H9 (cell line): ENCODE measurements at regions not wholly inside any gene's neighbourhood (a gene's known extent, or its start where the extent isn't known, plus 50 kb on each side); places are given as distances from the start of the nearest gene placed in this dataset.

Source experiments
- DNase-seq: peaks from one replicate; pipeline ENCODE4 v3.0.0-alpha.2; 2017
- H2AFZ ChIP-seq: one replicate; pipeline ENCODE4 v1.6.1; 2013; ENCODE audit warnings: mild to moderate bottlenecking, low read length, control low read depth, moderate library complexity
- H2AK5ac ChIP-seq: 2 replicates; pipeline ENCODE4 v1.6.1; 2013; ENCODE audit warnings: low read length, control low read depth, mixed read lengths; ENCODE audit not compliant: insufficient read length
- H2BK120ac ChIP-seq: one replicate; pipeline ENCODE4 v1.6.1; 2013; ENCODE audit warnings: low read depth, mild to moderate bottlenecking, low read length, control low read depth, inconsistent platforms; ENCODE audit not compliant: poor library complexity, severe bottlenecking
- H2BK12ac ChIP-seq: 2 replicates; pipeline ENCODE4 v1.6.1; 2013; ENCODE audit warnings: low read length, control low read depth, mixed read lengths, low read depth; ENCODE audit not compliant: insufficient read length
- H2BK15ac ChIP-seq: 2 replicates; pipeline ENCODE4 v1.6.1; 2013; ENCODE audit warnings: low read depth, low read length, control low read depth
- H2BK20ac ChIP-seq: one replicate; pipeline ENCODE4 v1.6.1; 2013; ENCODE audit warnings: low read depth, mild to moderate bottlenecking, low read length, control low read depth, inconsistent platforms; ENCODE audit not compliant: poor library complexity, severe bottlenecking
- H2BK5ac ChIP-seq: 2 replicates; pipeline ENCODE4 v1.6.1; 2013; ENCODE audit warnings: low read length, control low read depth, mixed read lengths; ENCODE audit not compliant: insufficient read length
- H3K14ac ChIP-seq: 2 replicates; pipeline ENCODE4 v1.6.1; 2013; ENCODE audit warnings: low read length, control low read depth; ENCODE audit not compliant: insufficient read depth
- H3K18ac ChIP-seq: 2 replicates; pipeline ENCODE4 v1.6.1; 2013; ENCODE audit warnings: low read depth, mild to moderate bottlenecking, mixed read lengths, low read length, control low read depth; ENCODE audit not compliant: insufficient read length
- H3K23ac ChIP-seq: 2 replicates; pipeline ENCODE4 v1.6.1; 2013; ENCODE audit warnings: low read length, control low read depth, mixed read lengths, low read depth; ENCODE audit not compliant: insufficient read length
- H3K23me2 ChIP-seq: 2 replicates; pipeline ENCODE4 v1.6.1; 2013; ENCODE audit warnings: low read depth, mild to moderate bottlenecking, mixed read lengths, low read length, control low read depth; ENCODE audit not compliant: insufficient read length, poor library complexity, severe bottlenecking
- H3K27ac ChIP-seq: 2 replicates; pipeline ENCODE4 v1.5.1; 2013; ENCODE audit warnings: low read length, control low read depth, mixed read lengths, low read depth; ENCODE audit not compliant: insufficient read length
- H3K27me3 ChIP-seq: 2 replicates; pipeline ENCODE4 v1.6.1; 2013; ENCODE audit warnings: low read length, control low read depth, inconsistent platforms; ENCODE audit not compliant: insufficient read depth
- H3K4ac ChIP-seq: 2 replicates; pipeline ENCODE4 v1.6.1; 2013; ENCODE audit warnings: low read depth, mild to moderate bottlenecking, control low read depth, inconsistent platforms, low read length, moderate library complexity
- H3K4me1 ChIP-seq: 2 replicates; pipeline ENCODE4 v1.6.1; 2013; ENCODE audit warnings: low read length, control low read depth, inconsistent platforms; ENCODE audit not compliant: insufficient read depth
- H3K4me2 ChIP-seq: 2 replicates; pipeline ENCODE4 v1.6.1; 2013; ENCODE audit warnings: low read length, control low read depth, mixed read lengths; ENCODE audit not compliant: insufficient read length, insufficient read depth
- H3K56ac ChIP-seq: 2 replicates; pipeline ENCODE4 v1.6.1; 2013; ENCODE audit warnings: low read depth, mild to moderate bottlenecking, mixed read lengths, low read length, control low read depth; ENCODE audit not compliant: insufficient read length
- H3K79me1 ChIP-seq: 2 replicates; pipeline ENCODE4 v1.6.1; 2013; ENCODE audit warnings: low read depth, mild to moderate bottlenecking, moderate library complexity, low read length, control low read depth, inconsistent platforms; ENCODE audit not compliant: insufficient read depth, poor library complexity, severe bottlenecking
- H3K79me2 ChIP-seq: 2 replicates; pipeline ENCODE4 v1.6.1; 2013; ENCODE audit warnings: low read length, control low read depth, inconsistent platforms; ENCODE audit not compliant: insufficient read depth
- H3K9ac ChIP-seq: 2 replicates; pipeline ENCODE4 v1.6.1; 2013; ENCODE audit warnings: low read length, control low read depth, mixed read lengths; ENCODE audit not compliant: insufficient read length; ENCODE audit errors: extremely low read depth
- H3K9me3 ChIP-seq: one replicate; pipeline ENCODE4 v1.6.1; 2013; ENCODE audit warnings: low read depth, low read length, inconsistent platforms; ENCODE audit not compliant: control insufficient read depth
- H3T11ph ChIP-seq: one replicate; pipeline ENCODE4 v1.6.1; 2013; ENCODE audit warnings: mild to moderate bottlenecking, low read length, control low read depth, inconsistent platforms
- H4K20me1 ChIP-seq: one replicate; pipeline ENCODE4 v1.6.1; 2013; ENCODE audit not compliant: control insufficient read depth, insufficient read length, insufficient read depth
- H4K5ac ChIP-seq: 2 replicates; pipeline ENCODE4 v1.6.1; 2013; ENCODE audit warnings: low read depth, mild to moderate bottlenecking, mixed read lengths, low read length, control low read depth; ENCODE audit not compliant: insufficient read length
- H4K8ac ChIP-seq: replicated peaks from 2 replicates; pipeline ENCODE4 v1.6.1; 2013; ENCODE audit warnings: low read length, control low read depth, mixed read lengths, low read depth; ENCODE audit not compliant: insufficient read length
- H4K91ac ChIP-seq: 2 replicates; pipeline ENCODE4 v1.6.1; 2013; ENCODE audit warnings: low read depth, mild to moderate bottlenecking, moderate library complexity, mixed read lengths, low read length, control low read depth; ENCODE audit not compliant: insufficient read length
- H3K27ac Mint-ChIP-seq, 3 experiments: 2 replicates in 2 of 3; 3 replicates in 1 of 3; pipeline ENCODE4 v1.8.0; 2020 to 2021; ENCODE audit warnings: mixed read lengths in 3 of 3, mild to moderate bottlenecking in 1 of 3, moderate library complexity in 1 of 3
- H3K27me3 Mint-ChIP-seq: 2 replicates; pipeline ENCODE4 v1.8.0; 2021; ENCODE audit warnings: low read depth, mild to moderate bottlenecking, moderate library complexity, mixed read lengths
- H3K36me3 Mint-ChIP-seq, 3 experiments: 2 replicates in 2 of 3; 3 replicates in 1 of 3; pipeline ENCODE4 v1.8.0; 2020 to 2021; ENCODE audit warnings: low read depth in 3 of 3, mixed read lengths in 3 of 3; ENCODE audit not compliant: insufficient read depth in 1 of 3
- H3K4me1 Mint-ChIP-seq, 2 experiments: 2 replicates each; pipeline ENCODE4 v1.8.0; 2020; ENCODE audit warnings: mixed read lengths in 2 of 2
- H3K4me3 Mint-ChIP-seq, 2 experiments: 2 replicates in 1 of 2; 3 replicates in 1 of 2; pipeline ENCODE4 v1.8.0; 2020 to 2021; ENCODE audit warnings: mild to moderate bottlenecking in 2 of 2, mixed read lengths in 2 of 2, moderate library complexity in 1 of 2
- H3K9me3 Mint-ChIP-seq, 2 experiments: 2 replicates in 1 of 2; 3 replicates in 1 of 2; pipeline ENCODE4 v1.8.0; 2020; ENCODE audit warnings: mild to moderate bottlenecking in 2 of 2, mixed read lengths in 2 of 2, moderate library complexity in 1 of 2
- WGBS: extraction: QIAGEN DNeasy Blood & Tissue Kit; methylation state at CpG from one replicate; pipeline ENCODE4 v1.1.7; 2013; ENCODE audit warnings: missing lambda C conversion rate, low lambda C conversion rate, mixed read lengths; ENCODE audit not compliant: insufficient read length; ENCODE audit errors: extremely low coverage; 5-methylcytosine and 5-hydroxymethylcytosine counted together
- TF ChIP-seq, protein P1 (sequence below): fragments of 200-600 bp; sonication (generic); conservative IDR thresholded peaks from 3 replicates; pipeline ENCODE4 v1.8.0; 2021; ENCODE audit warnings: antibody characterized with exemption, mild to moderate bottlenecking

DNA sequence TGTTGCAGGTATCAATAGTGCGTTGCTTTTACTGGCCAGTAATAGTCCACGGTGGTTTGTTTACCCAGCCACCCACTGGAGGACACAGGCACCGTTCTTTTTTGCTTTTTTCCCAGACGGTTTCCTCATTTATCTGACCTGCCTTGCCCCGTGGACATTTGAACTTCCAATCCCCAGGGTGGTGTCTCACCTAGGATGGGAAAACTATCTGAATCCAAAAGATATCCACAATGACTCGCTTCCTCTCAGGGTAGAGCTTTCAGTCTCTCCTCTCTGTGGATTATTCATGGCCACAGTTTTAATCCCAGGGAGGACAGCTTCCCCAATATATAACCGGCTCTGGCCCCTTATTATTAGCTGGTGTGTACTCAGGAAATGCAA, 170.8 kb downstream of the FOXO1 start:
- no peak overlapping the region for H3K9ac ChIP-seq
- no peak overlapping the region; a peak in 1 of 7 replicates for H3K27ac Mint-ChIP-seq
- no peak overlapping the region for H2AK5ac ChIP-seq
- no peak overlapping the region for H3K14ac ChIP-seq
- H3T11ph ChIP-seq = no peak overlapping the region
- H4K5ac ChIP-seq = no peak overlapping the region
- H3K9me3 ChIP-seq = no peaks in the 10 kb centered on the region
- H4K20me1 ChIP-seq = no peaks in the 10 kb centered on the region
- H2BK15ac ChIP-seq = no peak overlapping the region
- H3K79me2 ChIP-seq = no peaks in the 10 kb centered on the region; the same call in 1 of the 2 replicates
- no peak overlapping the region for H3K4me2 ChIP-seq
- H3K4me3 Mint-ChIP-seq = no peak overlapping the region
- peaks cover 6% of the 10 kb centered on the region; the same call in 1 of the 2 replicates for H3K4me1 ChIP-seq
- no peak overlapping the region for H3K56ac ChIP-seq
- no peaks in the 10 kb centered on the region for H3K9me3 Mint-ChIP-seq
- no CpG with 5 or more reads among the region's 7 CpGs for WGBS
- no peak overlapping the region for H4K8ac ChIP-seq
- H3K27me3 ChIP-seq = no peaks in the 10 kb centered on the region
- H3K4ac ChIP-seq = no peak overlapping the region
- H3K18ac ChIP-seq = no peak overlapping the region
- H3K79me1 ChIP-seq = no peaks in the 10 kb centered on the region
- no peak for DNase-seq
- no peak overlapping the region for H2BK20ac ChIP-seq
- no peak overlapping the region for H2BK120ac ChIP-seq
- peaks cover 39 to 45% of the 10 kb centered on the region in 2 experiments for H3K4me1 Mint-ChIP-seq
- no peaks in the 10 kb centered on the region for H3K23me2 ChIP-seq
- H3K36me3 Mint-ChIP-seq = no peaks in the 10 kb centered on the region
- no peak overlapping the region for H3K23ac ChIP-seq
- TF ChIP-seq, protein P1, sequence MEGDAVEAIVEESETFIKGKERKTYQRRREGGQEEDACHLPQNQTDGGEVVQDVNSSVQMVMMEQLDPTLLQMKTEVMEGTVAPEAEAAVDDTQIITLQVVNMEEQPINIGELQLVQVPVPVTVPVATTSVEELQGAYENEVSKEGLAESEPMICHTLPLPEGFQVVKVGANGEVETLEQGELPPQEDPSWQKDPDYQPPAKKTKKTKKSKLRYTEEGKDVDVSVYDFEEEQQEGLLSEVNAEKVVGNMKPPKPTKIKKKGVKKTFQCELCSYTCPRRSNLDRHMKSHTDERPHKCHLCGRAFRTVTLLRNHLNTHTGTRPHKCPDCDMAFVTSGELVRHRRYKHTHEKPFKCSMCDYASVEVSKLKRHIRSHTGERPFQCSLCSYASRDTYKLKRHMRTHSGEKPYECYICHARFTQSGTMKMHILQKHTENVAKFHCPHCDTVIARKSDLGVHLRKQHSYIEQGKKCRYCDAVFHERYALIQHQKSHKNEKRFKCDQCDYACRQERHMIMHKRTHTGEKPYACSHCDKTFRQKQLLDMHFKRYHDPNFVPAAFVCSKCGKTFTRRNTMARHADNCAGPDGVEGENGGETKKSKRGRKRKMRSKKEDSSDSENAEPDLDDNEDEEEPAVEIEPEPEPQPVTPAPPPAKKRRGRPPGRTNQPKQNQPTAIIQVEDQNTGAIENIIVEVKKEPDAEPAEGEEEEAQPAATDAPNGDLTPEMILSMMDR = no peak
- H2AFZ ChIP-seq = no peak overlapping the region
- H4K91ac ChIP-seq = no peak overlapping the region
- no peak overlapping the region for H3K27ac ChIP-seq
- H3K27me3 Mint-ChIP-seq = no peaks in the 10 kb centered on the region
- no peak overlapping the region for H2BK12ac ChIP-seq
- H2BK5ac ChIP-seq = no peak overlapping the region
